ENCODE measurements at regions not wholly inside any gene's neighbourhood (a gene's known extent, or its start where the extent isn't known, plus 50 kb on each side); places are given as distances from the start of the nearest gene placed in this dataset.

- TF ChIP-seq EZH2phosphoT487 (IDR thresholded peaks at IDR 0.05; ENCODE audit: insufficient read depth, low read depth) = no peak
- no peak for TF ChIP-seq EZH2 (IDR thresholded peaks at IDR 0.05; ENCODE audit: insufficient read depth, poor library complexity, severe bottlenecking)
Measured at GRCh38 chr9:105828171-105828570, 133.8 kb downstream of the TMEM38B start.
